H54 (cell line): ENCODE measurements at regions not wholly inside any gene's neighbourhood (a gene's known extent, or its start where the extent isn't known, plus 50 kb on each side); places are given as distances from the start of the nearest gene placed in this dataset.
"Not testable (repeated sequence)": the region's sequence is repeated elsewhere in the genome, so short reads cannot be mapped to it uniquely, and the experiment has no call there.

Source experiments
- DNase-seq: peaks from one replicate; pipeline ENCODE4 v3.0.0; 2011; ENCODE audit warnings: low spot score, mixed read lengths; ENCODE audit not compliant: insufficient read length
- FAIRE-seq: peaks from 3 replicates; lab custom pipeline; 2011; peaks lifted over from hg19 to GRCh38; lab: Jason Lieb, UNC
- POLR2A ChIP-seq: IDR thresholded peaks from 2 replicates; pipeline ENCODE4 v1.6.1; 2011; ENCODE audit warnings: low read depth, mild to moderate bottlenecking, low read length

DNA sequence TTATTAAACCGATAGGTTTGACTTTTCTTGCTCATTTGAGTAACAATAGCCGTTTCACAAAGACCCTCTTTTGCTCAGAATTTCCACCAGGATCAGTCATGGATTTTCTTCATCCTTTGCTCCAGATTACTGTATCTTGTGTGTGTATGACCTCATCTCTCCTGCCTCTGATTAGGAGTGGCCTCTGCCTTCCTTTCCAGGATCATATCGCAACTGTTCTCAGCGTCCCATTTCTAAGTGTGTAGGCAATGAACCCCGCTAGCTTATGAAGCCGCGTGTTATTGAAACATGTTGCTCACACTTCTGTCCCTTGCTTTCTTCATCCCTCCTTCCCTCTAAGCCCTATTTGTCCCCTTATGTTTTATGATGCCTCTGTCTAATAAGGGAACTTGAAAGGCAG is 169.8 kb upstream of the RPS23 start:
- DNase-seq (no peak), FAIRE-seq (no peak)
- no peak for TF ChIP-seq POLR2A

DNA sequence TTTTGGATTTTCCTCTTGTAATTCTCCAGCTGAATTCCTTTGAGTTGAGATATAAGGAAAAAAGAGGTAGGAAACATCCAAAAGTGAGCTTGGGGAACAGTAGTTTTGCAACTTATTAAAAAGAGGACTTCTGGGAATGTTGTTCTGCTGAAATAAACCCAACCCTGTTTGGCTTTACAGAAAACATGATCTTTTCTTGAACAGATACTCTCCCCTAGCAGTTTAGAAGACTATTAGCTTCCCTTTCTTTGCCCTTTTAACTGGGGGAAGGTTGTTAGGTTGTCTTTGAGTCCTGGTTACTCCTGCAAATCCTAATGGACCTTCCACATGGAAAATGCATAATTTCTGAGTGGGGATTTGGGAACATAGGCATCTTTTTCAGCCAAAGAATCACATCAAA is 168.7 kb upstream of the RPS23 start:
- DNase-seq: no peak
- no peak for TF ChIP-seq POLR2A
- FAIRE-seq: no peak

DNA sequence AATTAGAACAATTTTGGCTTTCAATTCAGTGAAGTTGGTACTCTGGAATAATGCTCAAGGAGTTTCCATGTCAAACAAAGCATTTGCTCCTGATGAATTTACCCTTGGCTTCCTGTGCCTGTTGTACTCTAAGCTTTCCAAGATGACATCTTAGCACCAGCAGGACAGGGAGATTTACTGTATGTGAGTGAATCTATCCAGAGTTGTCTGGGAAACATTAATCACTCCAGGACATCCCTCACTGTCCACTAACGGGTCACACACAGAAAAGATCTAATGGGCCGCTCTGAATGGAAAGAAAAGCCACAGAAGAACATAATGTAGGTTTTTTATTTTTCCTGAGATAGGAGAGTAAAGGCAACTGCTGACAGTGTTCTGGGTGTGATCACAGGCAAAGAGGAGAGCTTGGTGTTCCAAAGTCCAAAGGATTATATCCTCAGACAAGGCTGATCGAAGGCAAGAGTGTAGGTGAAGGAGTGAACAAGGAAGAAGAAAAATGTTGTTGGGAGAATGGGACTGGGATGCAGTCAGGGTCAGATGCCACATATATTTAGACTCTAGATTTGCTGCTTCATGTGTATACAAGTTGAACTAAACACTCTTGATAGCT is 167.7 kb upstream of the RPS23 start:
- FAIRE-seq (no peak), DNase-seq (no peak)

DNA sequence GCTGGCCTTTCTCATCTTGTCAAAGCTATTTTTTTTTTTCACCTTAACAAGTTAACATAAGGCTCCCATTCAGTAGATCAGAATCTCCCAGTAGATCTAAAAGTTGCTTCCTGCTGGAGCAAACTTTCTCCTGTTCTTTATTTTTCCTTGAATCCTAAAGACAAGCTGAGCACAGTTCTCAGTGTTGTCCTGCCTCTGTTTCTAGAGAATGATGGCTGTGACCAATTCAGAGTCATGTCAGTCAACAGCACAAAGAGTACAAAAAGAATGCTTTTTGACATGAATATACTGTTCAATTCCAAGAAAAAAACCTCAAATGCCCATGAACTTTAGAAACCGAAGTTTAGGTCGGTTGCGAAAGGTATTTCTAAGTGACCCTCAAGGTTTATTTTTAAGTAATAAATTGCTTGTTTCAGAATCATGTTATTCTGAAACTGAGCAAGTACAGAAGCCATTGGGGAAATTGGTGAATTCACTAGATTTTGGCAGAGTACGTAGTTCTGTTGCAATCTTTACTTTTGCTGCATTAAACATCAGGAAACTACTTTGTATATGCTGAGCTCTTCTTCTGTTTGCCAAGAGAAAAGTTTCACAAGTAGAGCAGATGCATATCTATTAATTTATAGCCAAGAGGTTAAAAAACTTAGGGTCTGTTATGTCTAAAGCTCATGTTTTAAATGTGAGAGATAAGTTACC is 161.7 kb upstream of the RPS23 start:
- DNase-seq (no peak), FAIRE-seq (no peak)
- TF ChIP-seq POLR2A: no peak

More for the DNA sequence above, 167.7 kb upstream of the RPS23 start:
- no peak for TF ChIP-seq POLR2A

DNA sequence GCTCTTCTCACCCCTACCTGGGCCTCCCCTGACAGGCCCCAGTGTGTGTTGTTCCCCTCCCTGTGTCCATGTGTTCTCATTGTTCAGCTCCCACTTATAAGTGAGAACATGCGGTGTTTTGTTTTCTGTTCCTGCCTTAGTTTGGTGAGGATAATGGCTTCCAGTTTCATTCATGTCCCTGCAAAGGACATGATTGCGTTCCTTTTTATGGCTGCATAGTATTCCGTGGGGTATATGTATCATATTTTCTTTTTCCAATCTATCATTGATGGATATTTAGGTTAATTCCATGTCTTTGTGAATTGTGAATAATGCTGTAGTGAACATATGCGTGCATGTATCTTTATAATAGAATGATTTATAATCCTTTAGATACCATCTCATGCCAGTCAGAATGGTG is 159.4 kb upstream of the RPS23 start:
- not testable (repeated sequence) for DNase-seq, FAIRE-seq

DNA sequence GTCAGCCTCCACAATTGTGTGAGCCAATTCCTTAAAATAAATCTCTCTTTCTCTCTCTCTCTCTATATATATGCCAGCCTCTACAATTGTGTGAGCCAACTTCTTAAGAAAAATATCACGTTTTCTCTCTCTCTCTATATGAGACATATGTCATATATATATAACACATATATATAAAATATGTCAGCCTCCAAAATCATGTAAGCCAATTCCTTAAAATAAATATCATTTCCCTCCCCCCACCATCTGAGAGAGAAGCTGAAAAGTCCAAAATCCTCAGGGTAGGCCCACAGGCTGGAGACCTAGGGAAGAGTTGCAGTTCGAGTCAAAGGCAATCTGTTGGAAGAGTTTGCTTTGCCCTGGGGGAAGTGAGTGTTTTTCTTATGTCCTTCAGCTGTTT is 158.1 kb upstream of the RPS23 start:
- FAIRE-seq (no peak), DNase-seq (no peak)
- no peak for TF ChIP-seq POLR2A

DNA sequence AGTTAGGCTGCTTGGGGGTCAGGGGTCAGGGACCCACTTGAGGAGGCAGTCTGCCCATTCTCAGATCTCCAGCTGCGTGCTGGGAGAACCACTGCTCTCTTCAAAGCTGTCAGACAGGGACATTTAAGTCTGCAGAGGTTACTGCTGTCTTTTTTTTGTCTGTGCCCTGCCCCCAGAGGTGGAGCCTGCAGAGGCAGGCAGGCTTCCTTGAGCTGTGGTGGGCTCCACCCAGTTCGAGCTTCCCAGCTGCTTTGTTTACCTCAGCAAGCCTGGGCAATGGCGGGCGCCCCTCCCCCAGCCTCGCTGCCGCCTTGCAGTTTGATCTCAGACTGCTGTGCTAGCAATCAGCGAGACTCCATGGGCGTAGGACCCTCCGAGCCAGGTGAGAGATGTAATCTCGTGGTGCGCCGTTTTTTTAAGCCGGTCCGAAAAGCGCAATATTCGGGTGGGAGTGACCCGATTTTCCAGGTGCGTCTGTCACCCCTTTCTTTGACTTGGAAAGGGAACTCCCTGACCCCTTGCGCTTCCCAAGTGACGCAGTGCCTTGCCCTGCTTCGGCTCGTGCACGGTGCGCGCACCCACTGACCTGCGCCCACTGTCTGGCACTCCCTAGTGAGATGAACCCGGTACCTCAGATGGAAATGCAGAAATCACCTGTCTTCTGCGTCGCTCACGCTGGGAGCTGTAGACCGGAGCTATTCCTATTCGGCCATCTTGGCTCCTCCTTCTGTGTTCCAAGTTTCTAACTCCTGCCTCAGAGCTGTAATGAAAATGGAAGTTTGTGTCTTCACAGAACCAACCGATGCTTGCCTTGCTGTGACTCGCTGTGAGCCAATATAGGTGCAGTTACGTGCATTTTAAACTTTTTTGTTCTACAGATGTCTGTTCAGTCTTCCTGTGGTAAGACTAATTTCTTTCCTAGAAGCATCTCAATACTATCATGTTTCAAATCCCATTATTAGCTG is 156.8 kb upstream of the RPS23 start:
- DNase-seq, FAIRE-seq: not testable (repeated sequence)

DNA sequence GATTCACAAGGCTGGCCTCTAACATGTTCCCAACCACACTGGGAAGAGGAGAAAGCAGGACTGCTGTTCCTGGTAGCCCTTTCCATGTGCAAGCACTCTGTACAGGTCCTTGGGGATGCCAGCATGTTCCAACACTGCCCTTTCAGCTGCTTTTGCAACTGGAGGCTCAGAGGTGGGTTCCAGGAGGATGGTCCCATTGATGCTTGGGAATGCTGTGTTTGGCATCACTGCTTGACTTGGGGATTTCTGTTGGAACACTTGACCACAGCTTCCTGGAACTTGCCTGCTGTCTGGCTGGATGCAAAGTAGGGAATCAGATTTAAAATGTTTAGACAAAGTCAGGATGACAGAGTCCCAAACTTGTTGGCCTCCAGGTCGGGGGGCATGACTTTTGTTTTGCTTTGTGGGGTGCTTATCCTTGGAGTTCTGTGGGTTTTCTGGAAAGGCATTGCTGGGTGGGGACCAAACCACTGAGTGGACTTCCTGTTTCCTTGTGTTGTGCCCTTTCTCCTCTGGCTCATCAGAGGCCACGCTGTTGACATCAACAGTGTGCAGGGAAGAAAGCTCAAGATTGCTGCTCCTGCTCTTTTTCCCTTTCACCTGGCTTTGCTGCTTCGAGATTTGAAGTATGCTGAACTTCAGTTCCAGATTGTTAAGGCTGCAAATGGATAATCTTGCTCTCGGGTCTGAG is 148.5 kb upstream of the RPS23 start:
- TF ChIP-seq POLR2A: no peak
- no peak for DNase-seq
- no peak for FAIRE-seq

DNA sequence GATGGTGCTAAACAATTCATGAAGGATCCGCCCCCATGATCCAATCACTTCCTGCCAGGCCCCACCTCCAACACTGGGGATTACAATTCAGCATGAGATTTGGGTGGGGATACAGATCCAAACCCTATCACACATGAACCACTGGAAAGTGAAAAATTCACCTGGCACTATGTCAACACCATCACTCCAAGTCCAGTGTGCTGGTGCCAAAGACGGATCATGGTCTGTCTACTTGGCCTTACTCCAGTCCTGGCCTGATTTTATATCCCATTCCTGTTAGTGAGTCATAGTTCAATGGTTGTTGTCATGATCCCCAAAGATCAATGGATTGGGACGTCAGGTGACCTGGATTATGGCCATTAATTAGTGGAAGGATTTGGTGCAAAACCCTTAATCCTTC is 147.4 kb upstream of the RPS23 start:
- FAIRE-seq: no peak
- TF ChIP-seq POLR2A: no peak

DNA sequence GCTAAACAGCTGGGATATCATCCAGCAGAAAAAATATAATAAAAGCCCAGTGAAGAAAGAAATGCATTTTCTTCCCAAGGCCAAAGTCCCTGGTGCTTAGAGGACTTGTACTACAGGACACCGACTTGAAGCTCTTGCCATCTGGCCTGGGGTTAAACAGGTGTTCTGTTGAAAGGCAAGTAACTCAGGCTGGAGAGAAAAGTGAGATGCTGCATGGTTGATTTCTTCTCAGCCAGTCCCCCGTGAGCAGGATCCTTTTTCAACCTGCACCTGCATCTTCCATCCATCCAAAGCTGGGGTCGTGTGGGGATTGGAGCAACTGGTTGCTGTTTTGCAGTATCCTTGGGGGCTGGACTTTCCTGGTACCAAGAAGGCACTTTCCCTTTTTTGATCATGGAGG is 146.1 kb upstream of the RPS23 start:
- no peak for FAIRE-seq
- no peak for DNase-seq
- TF ChIP-seq POLR2A: no peak

More for the DNA sequence above, 147.4 kb upstream of the RPS23 start:
- DNase-seq: no peak

DNA sequence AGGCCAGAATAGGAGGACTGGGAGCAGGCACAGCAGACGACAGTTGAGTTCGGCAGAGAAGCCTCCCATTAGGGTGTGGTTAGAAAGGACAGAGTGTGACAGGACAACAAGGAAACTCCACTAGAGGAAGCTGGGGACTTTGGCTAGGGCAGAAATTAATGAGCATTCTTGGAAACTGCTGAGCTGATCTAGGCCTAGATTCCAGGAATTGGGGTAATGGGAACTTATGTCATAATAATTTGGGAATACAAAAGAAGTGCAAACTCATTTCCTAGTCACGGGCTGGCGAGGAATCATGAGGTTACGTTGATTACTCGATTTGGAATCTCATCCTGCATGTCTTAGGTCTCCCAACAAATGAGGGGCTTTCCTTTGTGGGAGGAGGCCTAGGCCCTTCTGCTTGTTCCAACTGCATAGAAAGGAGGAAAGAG is 144.6 kb upstream of the RPS23 start:
- FAIRE-seq (no peak), DNase-seq (no peak)
- no peak for TF ChIP-seq POLR2A

DNA sequence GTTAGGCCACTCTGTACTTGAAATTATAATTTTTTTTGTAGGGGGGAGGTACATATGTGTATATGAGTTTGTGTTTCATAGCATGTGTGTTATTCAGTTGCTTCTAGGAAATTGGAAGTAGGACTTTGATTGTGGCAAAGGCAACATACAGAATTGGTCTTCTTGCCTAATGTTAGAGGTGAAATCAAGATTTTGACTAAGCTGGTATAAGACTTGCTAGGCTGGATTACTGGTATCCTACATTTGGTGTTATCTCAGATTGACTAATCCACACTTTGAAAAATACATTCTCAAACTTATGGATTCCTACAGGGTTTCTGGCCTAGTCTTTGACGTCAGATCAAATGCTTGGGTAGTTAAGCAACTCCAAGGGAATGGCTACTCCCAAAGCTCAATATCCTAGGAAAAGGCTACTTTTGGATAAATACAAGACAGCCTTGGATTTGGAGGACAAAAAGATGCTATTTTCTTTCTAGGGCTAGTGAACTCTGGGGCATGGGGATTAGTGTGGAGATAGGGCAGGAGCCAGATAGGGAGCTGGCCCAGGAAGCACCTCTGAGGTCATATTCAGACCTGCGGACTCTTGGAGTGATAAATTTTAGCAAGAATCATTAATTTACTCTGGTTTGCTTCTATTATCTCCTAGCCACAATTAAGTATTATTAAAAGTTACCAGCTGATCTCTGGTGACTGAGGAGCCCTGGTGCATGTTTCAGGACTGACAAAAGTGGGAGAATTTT is 144.0 kb upstream of the RPS23 start:
- FAIRE-seq (no peak), DNase-seq (no peak)
- TF ChIP-seq POLR2A: no peak

DNA sequence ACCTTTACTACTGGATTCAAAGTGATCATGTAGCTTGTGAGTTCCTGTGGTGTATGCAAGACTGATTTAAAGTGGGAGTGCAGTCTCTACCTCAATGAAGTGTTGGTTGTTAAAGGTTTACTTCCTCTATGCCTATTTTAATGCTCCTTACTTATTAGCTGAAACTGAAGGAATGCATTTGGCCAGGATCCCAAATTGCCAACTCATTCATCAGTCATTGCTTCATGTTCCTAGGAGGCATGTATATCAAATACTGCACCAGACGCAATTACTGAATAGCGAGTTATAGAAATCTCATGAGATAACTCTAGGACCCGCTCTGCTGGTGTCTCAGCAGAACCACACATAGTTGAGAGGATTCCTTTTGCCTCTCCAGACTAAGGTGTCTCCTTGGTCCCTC is 143.0 kb upstream of the RPS23 start:
- TF ChIP-seq POLR2A: no peak
- DNase-seq (peak; percentile 24), FAIRE-seq (no peak)

DNA sequence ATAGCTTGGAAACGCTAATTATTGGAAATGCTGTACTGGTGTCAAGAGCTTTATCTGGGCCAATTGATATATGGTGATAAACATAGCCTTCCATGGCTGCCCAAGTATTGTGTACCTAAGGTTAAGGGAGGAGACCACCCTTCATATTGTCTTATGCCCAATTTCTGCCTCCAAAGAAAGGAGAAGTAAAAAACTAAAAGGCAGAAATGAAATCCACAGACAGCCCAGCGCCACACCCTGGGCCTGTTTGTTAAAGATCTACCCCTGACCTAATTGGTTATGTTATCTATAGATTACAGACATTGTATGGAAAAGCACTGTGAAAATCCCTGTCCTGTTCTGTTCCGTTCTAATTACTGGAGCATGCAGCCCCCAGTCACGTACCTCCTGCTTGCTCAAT is 142.4 kb upstream of the RPS23 start:
- not testable (repeated sequence) for FAIRE-seq, DNase-seq
